ENCODE measurements at regions not wholly inside any gene's neighbourhood (a gene's known extent, or its start where the extent isn't known, plus 50 kb on each side); places are given as distances from the start of the nearest gene placed in this dataset.

- TF ChIP-seq CTCF (IDR thresholded peaks at IDR 0.05) (peak; percentile 50 to 88 (median 84)), POLR2A (IDR thresholded peaks at IDR 0.05) (no peak)
Observed at GRCh38 chrX:27336466-27337091, 126.6 kb downstream of the PPP4R3C start.
